ENCODE measurements at regions not wholly inside any gene's neighbourhood (a gene's known extent, or its start where the extent isn't known, plus 50 kb on each side); places are given as distances from the start of the nearest gene placed in this dataset.

DNA sequence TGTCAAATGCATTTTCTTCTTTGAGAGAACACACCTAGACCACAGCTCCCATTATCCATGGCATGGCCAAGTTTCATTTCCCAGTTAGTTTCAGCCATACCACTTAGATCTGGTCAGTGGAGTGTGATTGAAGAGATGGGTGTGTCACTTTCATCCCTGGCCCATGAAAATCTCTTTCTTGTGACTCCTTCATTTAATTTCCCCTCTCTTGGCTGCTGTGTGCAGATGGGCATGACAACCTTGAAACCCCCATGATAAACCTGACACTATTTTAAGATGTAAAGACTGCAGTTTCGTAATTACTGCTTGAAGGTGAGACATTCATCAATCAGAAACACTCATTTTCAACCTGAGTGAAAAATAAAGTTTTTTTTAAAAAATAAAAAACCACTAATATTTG, 284.9 kb downstream of the IL15 start:
- no peak for DNase-seq

GRCh38 chr4:141922236-141922635, 285.9 kb downstream of the IL15 start:
- no peak for TF ChIP-seq POLR2A (IDR thresholded peaks at IDR 0.05; ENCODE audit: low read length)
- TF ChIP-seq GATA1 (IDR thresholded peaks at IDR 0.05; ENCODE audit: low read depth, low read length), result no peak
- peak in 1 of 2 experiments; percentile 12 for DNase-seq

More for the DNA sequence above, 284.9 kb downstream of the IL15 start:
- TF ChIP-seq POLR2A (IDR thresholded peaks at IDR 0.05; ENCODE audit: low read length), result no peak
- TF ChIP-seq GATA1 (IDR thresholded peaks at IDR 0.05; ENCODE audit: low read depth, low read length), result no peak

DNA sequence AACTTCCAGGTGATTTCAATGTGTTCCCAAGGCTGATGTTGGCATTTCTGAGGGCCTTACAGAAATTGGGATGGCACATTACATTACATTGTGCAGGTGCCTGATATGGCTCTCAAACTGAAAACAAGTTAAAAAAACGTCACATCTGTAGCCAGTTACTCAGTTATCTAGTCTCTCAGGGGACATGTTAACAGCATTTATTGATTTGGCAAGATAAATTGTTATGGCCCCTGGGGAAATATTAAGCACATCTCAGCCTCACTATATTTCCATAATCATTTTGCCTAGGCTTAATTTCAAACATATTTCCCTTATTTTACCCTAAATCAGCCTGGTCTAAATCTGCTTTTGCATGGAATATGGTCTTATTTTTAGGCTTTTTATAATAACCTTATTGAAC, 290.0 kb downstream of the IL15 start:
- TF ChIP-seq GATA1 (IDR thresholded peaks at IDR 0.05; ENCODE audit: low read depth, low read length), result no peak
- no peak for TF ChIP-seq POLR2A (IDR thresholded peaks at IDR 0.05; ENCODE audit: low read length)
- peak; percentile 16 to 70 for DNase-seq

DNA sequence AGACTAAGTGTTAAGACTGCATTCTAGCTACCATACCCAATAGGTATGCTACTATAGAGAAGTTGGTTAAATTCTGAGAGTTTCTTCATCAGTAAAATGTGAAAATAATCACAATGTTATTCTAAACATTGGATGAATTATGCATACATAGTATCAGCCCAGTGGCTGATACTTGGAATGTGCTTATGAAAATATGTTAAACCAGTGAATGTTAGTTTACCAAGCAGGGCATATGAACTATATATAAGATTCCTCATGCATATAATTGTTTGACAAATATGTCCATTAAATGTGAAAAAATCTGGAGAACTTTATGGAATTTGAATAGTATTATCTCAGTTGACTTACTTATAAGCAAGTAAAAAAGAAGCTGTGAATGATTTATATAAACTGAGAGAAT, 296.1 kb downstream of the IL15 start:
- no peak for DNase-seq
- TF ChIP-seq GATA1 (IDR thresholded peaks at IDR 0.05; ENCODE audit: low read depth, low read length), result no peak
- no peak for TF ChIP-seq POLR2A (IDR thresholded peaks at IDR 0.05; ENCODE audit: low read length)

- no peak for DNase-seq
- TF ChIP-seq POLR2A (IDR thresholded peaks at IDR 0.05; ENCODE audit: low read length) (no peak), GATA1 (IDR thresholded peaks at IDR 0.05; ENCODE audit: low read depth, low read length) (no peak)
These were observed 297.6 kb downstream of the IL15 start for GRCh38 chr4:141933978-141934377.

DNA sequence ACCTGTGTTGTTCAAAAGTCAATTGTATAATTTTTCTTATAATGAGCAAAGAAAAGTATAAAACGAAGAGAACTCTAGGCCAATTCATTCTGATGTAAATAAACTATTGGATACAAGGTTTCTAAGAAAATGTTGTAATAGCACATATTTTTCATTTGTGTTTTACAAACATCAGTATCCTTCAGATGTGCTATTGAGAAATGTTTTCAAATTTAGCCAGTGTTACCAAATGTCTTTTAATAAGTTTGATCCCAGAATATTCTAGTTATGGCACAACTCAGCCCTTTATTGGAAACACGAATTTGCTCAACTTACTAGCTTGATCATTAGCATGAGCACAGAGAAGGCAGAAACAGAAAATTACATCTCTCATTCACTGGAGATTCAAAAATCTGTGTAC, 319.3 kb downstream of the IL15 start:
- no peak for DNase-seq
- no peak for TF ChIP-seq GATA1 (IDR thresholded peaks at IDR 0.05; ENCODE audit: low read depth, low read length)
- TF ChIP-seq POLR2A (IDR thresholded peaks at IDR 0.05; ENCODE audit: low read length), result no peak

DNA sequence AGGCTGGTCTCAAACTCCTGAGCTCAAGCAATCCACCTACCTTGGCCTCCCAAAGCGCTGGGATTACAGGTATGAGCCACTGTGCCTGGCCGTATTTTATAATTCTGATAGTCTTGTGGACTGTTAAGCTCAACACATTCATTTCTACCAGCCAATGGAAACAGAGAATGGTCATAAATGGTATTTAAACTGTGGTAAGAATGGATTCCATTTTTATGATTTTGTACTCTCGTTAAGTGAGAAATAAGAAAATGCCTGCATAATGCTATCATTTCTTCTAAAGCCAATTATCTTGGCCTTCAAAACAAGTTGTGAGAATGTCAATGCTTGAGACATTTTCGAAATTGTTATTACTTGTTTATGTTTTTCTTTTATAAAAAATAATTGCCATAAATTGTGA, 321.0 kb downstream of the IL15 start:
- TF ChIP-seq POLR2A (IDR thresholded peaks at IDR 0.05; ENCODE audit: low read length) (no peak), GATA1 (IDR thresholded peaks at IDR 0.05; ENCODE audit: low read depth, low read length) (no peak)
- no peak for DNase-seq

GRCh38 chr4:141962486-141962885, 326.1 kb downstream of the IL15 start:
- TF ChIP-seq GATA1 (IDR thresholded peaks at IDR 0.05; ENCODE audit: low read depth, low read length) (no peak), POLR2A (IDR thresholded peaks at IDR 0.05; ENCODE audit: low read length) (no peak)
- no peak for DNase-seq

GRCh38 chr4:141971869-141972268, 335.5 kb downstream of the IL15 start:
- DNase-seq, result no peak
- TF ChIP-seq GATA1 (IDR thresholded peaks at IDR 0.05; ENCODE audit: low read depth, low read length), result no peak
- TF ChIP-seq POLR2A (IDR thresholded peaks at IDR 0.05; ENCODE audit: low read length), result no peak

DNA sequence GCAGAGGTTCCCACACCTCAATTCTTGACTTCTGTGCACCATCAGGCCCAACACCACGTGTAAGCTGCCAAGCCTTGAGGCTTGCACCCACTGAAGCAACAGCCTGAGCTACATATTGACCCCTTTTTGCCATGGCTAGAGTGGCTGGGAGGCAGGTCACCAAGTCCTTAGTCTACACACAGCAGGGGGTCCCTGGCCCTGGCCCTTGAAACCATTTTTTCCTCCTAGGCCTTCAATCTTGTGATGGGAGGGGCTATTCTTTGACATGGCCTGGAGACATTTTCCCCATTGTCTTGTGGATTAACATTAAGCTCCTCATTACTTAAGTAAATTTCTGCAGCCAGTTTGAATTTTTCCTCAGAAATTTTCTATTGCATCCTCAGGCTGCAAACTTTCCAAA, 336.6 kb downstream of the IL15 start:
- DNase-seq, result no peak
- TF ChIP-seq GATA1 (IDR thresholded peaks at IDR 0.05; ENCODE audit: low read depth, low read length), result no peak
- no peak for TF ChIP-seq POLR2A (IDR thresholded peaks at IDR 0.05; ENCODE audit: low read length)
